ENCODE measurements at regions not wholly inside any gene's neighbourhood (a gene's known extent, or its start where the extent isn't known, plus 50 kb on each side); places are given as distances from the start of the nearest gene placed in this dataset.

DNA sequence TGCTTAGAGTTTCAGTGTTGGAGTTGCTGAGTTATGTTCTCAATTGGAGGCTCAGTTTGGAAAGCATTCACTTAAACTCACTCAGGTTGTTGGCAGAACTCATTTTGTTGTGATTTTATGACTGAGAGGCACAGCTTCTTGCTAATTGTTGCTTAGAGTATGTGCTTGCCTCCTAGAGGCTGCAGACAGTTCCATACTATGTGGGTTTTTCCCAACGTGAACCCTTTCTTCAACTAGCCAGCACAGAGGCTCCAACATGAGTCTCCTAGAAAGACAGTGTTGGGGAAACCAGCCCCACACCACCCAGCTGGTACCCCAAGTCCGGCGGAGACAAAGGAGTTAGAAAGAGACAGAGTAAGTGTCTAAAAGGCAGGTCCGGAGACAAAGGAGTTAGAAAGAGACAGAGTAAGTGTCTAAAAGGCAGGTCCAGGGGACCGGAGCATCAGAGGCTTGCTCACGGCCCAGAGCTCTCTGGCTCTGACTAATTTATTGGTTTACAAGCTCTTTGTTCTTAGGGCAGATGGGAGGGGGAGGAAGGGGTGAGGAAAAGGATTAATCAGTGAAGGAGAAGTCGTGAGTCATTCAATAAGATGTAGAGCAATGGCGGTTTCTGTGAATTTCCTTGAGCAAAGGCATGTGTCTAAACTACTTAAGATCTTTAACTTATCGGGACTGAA lies 999.7 kb upstream of the LRRTM1 start:
- no peak for DNase-seq (ENCODE audit: low read depth)

GRCh38 chr2:81303321-81303720 lies 998.8 kb upstream of the LRRTM1 start:
- DNase-seq (ENCODE audit: low read depth), result no peak

- DNase-seq (ENCODE audit: low read depth), result no peak
Measured at GRCh38 chr2:81299841-81300240, 995.3 kb upstream of the LRRTM1 start.

DNA sequence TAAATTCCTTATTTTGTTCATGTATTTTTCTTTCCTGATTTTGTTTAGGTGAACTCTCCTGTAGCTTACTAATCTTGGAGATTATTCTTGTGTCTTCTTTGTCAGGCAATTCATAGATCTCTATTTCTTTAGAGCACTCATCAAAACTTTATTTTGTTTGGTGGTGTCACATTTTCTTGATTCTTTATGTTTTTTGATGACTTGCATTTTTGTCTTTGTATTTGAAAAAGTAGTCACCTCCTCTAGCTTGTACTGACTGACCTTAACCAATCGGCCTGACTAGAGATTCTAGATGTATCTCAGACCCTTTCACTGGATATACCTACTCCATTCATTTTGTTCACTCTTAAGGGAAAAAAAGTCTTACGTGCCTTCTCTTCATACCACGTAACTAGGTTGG lies 986.3 kb upstream of the LRRTM1 start:
- DNase-seq (ENCODE audit: low read depth), result no peak

GRCh38 chr2:81283081-81283480 lies 978.5 kb upstream of the LRRTM1 start:
- no peak for DNase-seq (ENCODE audit: low read depth)

DNA sequence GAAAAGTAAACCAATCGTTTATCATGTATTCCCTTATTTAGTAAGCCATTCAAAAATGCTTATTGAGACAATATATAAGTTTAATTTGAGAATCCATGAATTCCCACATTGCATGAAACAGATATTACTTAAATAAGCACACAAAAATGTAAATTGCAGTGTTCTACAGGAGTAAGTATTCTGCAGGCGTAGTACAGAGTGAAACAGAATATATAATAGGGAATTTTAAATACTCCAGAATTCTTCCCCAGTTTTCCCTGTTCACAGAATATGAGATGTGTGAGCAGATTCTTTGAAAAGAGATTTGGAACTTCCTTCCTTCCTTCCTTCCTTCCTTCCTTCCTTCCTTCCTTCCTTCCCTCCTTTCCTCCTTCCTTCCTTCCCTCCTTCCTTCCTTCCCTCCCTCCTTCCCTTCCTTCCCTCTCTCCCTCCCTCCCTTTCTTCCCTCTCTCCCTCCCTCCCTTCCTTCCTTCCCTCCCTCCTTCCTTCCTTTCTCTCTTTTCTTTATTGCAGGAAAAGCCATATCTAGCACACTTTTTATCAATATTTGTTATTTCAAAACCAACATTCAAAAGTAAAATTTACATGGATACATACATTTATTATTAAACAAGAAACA lies 977.7 kb upstream of the LRRTM1 start:
- no peak for DNase-seq (ENCODE audit: low read depth)

GRCh38 chr2:81276595-81276994 lies 972.0 kb upstream of the LRRTM1 start:
- no peak for DNase-seq (ENCODE audit: low read depth)

DNA sequence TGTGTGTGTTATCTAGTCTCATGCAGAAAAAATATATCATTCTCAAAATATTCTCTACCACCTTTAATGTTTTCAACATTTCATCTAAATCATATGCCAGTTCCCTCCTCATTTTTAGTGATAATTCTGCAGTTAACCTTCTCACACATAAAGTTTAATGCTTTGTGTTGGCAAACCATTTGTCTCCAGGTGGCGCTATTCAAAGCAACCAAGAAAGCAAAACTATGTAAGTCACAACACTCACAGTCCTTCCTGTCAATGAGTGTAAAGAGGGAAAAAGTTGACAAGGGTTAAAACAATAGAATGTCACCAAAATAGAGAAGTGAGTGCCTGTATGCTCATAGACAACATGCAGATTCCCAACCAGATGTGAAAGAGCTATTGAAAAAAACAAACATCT lies 961.6 kb upstream of the LRRTM1 start:
- DNase-seq (ENCODE audit: low read depth), result no peak

GRCh38 chr2:81263989-81264388 lies 959.4 kb upstream of the LRRTM1 start:
- DNase-seq (ENCODE audit: low read depth), result no peak

GRCh38 chr2:81260320-81260719 lies 955.8 kb upstream of the LRRTM1 start:
- no peak for DNase-seq (ENCODE audit: low read depth)

DNA sequence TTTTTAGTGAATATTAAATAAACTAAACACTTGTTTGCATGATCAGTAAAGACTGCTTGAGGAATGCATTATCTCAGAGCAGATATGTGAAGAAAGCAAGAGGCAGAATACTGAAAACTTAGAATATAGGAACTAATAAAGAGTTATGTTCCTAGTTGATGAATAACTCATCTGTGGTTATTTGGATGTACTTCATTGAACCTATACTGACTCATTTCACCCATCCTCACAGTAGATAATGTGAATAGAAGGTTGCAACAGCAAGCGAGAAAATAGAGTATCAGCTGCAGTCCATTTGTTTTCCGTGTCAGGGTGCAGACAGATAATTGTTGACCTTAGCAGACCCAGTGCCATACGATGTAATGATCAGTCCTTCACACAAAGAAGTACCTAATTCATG lies 945.7 kb upstream of the LRRTM1 start:
- DNase-seq (ENCODE audit: low read depth), result no peak

DNA sequence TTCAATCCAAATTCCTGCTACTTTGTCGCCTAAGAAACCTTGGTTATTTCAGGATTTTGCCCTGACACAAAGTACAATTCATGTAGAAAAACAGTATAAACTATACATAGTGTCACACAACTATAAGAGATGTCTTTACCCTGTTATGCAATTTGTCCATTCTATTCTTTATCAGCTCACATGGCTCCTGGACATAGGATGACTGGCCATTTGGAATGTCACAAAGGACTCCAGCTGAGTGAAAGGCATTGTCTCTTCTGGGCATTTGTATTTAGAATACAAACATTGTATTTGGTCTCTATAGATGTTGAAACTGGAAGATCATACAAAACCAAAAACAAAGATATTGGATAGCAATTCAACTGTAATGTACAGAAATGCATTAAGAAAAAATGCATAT lies 944.6 kb upstream of the LRRTM1 start:
- DNase-seq (ENCODE audit: low read depth), result no peak

DNA sequence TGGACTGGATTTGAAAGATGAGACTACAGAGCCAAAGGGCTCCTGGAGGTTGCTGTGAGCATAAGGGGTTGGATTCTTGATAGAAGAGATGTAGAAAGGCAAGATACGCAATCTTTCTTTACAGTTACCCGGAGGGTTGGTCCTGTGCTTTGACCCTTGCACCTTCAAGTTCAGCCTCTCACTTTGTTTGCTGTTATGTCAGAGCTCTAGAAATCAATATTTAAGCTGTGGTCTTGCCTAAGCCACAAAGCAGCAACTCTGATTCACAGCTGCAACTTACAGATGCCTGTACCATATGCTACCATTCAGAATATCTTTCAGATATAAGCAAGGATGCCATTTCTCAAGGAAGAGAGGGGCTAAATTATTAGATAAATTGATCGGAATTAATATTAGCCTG lies 943.1 kb upstream of the LRRTM1 start:
- DNase-seq (ENCODE audit: low read depth), result no peak

GRCh38 chr2:81242501-81242900 lies 937.9 kb upstream of the LRRTM1 start:
- DNase-seq (ENCODE audit: low read depth), result no peak

GRCh38 chr2:81238462-81238861 lies 933.9 kb upstream of the LRRTM1 start:
- no peak for DNase-seq (ENCODE audit: low read depth)

DNA sequence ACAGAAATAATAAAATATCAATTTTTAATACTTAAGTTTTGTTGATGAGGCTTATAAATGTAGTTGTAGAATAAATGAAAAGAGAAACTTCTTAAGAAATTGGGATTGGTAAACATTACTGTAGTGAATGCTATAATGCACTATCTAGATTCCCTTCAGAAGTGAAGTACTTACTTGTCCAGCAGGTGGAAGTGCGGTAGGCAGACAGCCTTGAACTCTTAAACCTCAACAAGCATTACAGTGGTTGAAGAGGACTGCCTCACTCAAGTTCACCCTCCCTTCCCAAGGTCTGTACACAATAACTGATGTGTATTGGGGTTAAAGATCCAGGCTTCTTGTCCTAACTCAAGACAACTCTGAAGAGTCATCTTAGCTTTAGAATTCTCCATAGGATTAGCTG lies 931.0 kb upstream of the LRRTM1 start:
- DNase-seq (ENCODE audit: low read depth), result no peak

DNA sequence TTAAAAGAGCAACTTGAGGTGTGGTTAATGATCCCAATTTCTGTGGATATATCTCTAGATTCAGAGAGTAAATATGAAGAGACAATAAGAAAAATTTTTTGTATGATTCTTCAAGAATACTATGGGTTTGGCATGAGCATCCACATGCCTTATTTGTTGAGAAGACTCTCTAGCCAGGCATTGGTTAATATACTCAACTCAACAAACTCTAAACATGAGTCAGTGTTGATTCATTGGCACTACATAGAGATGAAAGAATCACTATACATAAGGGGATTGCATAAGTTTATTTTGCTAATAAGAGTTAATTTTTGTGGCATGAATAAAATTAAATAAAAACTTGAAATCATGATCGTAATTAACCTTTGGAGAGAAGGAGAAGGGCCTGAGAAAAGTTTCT lies 930.2 kb upstream of the LRRTM1 start:
- no peak for DNase-seq (ENCODE audit: low read depth)

GRCh38 chr2:81225756-81226155 lies 921.2 kb upstream of the LRRTM1 start:
- DNase-seq (ENCODE audit: low read depth), result no peak

DNA sequence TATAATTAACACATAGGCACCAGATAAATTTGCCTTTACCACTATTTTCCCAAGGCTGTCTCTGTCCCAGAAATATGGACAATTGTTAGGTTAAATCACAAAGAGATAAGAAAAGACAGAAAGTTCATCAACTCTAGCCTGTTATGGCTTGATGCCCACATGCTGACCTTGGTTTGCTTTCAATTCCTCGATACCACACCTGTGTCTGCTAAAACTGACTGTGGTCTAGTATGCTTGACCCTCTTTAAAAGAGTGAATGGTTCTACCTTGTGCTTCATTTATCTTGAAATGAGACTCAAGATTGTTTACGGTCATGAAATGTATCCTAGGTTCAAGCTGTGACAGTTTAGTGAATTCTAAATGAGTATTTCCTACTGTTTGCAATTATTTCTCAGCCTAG lies 909.0 kb upstream of the LRRTM1 start:
- DNase-seq (ENCODE audit: low read depth), result no peak

DNA sequence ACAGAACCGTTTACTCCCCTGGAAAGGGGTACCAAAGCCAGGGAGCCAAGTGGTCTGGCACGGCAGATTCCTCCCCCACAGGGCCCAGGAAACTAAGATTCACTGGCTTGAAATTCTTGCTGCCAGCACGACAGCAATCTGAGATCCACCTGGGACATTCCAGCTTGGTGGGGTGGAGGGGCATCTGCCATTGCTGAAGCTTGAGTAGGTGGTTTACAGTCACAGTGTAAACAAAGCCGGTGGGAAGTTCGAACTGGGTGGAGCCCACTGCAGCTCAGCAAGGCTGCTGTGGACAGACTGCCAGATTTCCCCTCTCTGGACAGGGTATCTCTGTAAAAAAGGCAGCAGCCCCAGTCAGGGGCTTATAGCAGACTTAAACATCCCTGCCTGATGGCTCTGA lies 901.7 kb upstream of the LRRTM1 start:
- no peak for DNase-seq (ENCODE audit: low read depth)

DNA sequence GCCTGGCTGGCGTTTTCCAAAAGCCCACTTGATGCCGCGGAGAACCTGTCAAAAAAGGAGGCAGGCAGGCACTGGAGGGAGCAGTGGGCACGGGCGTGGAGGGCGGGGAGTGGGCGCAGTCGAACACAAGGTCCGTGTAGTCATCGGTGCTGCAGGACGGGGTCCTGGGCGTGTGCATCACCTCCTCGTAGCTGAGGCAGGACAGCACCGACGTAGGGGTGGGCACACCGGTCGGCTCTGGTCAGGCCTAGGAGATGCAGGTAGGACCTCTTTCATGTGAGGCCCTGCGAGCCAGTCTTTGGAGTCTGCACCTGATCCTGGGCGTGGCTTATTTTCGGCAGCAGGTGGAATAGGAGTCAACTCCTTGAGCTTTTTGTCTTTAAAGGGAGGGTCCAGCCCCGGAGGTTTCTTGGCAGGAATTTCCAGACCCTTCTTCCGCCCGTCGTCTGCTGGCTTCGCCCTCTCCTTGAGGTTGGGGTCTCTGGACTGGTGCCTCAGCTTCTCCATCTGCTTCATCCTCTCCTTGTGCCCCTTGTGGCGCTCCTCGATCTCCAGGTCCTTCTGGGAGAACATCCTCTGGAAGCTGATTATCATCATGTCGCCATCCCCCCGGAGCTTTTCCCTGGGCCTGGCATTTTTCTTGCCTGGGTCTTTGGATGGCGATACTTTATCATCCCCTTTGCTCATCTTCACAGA lies 892.5 kb upstream of the LRRTM1 start:
- DNase-seq (ENCODE audit: low read depth), result no peak

GRCh38 chr2:81196383-81196851 lies 891.9 kb upstream of the LRRTM1 start:
- DNase-seq (ENCODE audit: low read depth), result no peak

DNA sequence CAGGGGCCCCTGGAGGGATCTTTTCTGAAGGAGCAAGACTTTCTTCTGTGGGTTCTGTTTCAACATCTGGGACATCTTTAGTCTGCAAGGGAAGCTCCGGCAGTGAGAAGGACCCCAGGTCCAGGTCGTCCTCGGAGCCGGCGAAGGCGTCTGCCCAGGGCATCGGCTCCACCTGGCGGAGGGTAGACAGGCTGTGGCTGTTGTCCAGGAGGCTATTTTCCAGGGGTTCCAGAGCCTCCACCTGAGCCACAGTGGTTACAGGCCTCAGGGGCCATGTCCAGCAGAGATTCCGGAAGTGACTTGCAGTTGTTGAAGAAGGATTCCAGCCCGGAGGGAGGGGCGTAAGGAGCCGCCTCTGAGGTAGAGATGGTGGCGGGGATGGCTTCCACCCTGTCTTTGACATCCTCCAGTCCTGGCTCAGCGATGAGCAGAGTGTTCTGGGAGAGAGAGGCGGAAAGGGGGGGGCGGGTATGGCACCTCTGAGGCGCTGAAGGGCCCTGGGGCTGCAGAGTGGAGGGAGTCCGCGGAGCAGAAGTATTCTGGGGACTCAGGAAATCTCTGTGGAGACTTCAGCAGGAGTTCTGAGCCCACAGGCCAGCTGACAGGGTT lies 891.3 kb upstream of the LRRTM1 start:
- no peak for DNase-seq (ENCODE audit: low read depth)

Data from activated T-cell treated with anti-CD3 and anti-CD28 coated beads for 1 hour (primary cell).